ENCODE measurements at regions not wholly inside any gene's neighbourhood (a gene's known extent, or its start where the extent isn't known, plus 50 kb on each side); places are given as distances from the start of the nearest gene placed in this dataset.
"Not testable (repeated sequence)": the region's sequence is repeated elsewhere in the genome, so short reads cannot be mapped to it uniquely, and the experiment has no call there.

- not testable (repeated sequence) for TF ChIP-seq CTCF (conservative IDR thresholded peaks at IDR 0.05 in 1 of 2, IDR thresholded peaks at IDR 0.05 in 1 of 2; ENCODE audit: extremely low read depth in 1 of 2, insufficient read depth in 1 of 2, low read depth in 1 of 2, low read length in 2 of 2); EZH2 (IDR thresholded peaks at IDR 0.05; ENCODE audit: borderline replicate concordance, low read length)
Measured at GRCh38 chr17:45554479-45554878, 64.0 kb upstream of the PLEKHM1 start.

Measured in mammary epithelial cell (primary cell).